ENCODE measurements at regions not wholly inside any gene's neighbourhood (a gene's known extent, or its start where the extent isn't known, plus 50 kb on each side); places are given as distances from the start of the nearest gene placed in this dataset.

DNA sequence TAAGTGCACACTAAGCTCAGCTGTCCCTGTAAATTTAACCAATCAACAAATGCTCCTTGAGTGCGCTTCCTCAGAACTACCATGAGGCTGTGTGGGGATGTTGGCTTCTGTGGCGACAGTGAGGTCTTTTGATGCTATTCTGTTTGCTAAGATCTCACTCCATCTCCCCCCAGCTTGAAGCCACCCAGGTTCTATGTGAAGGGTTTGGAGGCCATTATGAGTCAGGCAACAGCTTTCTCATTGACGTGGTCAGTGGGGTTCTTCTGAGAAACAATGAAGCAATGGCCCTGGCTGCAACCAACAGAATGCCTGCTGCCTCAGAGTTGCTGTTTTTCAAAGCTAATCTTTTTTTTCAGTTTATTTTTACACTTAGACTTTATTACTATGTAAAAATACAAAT, 205.5 kb downstream of the PTBP2 start:
- H3K9ac ChIP-seq (ENCODE audit: low read length) = no peak overlapping the region
- TF ChIP-seq POLR2AphosphoS5 (IDR thresholded peaks at IDR 0.05) (no peak), RAD21 (conservative IDR thresholded peaks at IDR 0.05) (no peak), REST (IDR thresholded peaks at IDR 0.05; ENCODE audit: borderline replicate concordance) (no peak), EZH2 (IDR thresholded peaks at IDR 0.05; ENCODE audit: borderline replicate concordance, insufficient read depth, low read length, poor library complexity, severe bottlenecking) (no peak), EP300 (conservative IDR thresholded peaks at IDR 0.05; ENCODE audit: poor library complexity, severe bottlenecking) (no peak), TAF1 (IDR thresholded peaks at IDR 0.05; ENCODE audit: low read depth) (no peak)
- no peaks in the 10 kb centered on the region for H4K20me1 ChIP-seq (ENCODE audit: insufficient read depth)
- no peak overlapping the region for H2AFZ ChIP-seq (ENCODE audit: low read depth, low read length)
- no peaks in the 10 kb centered on the region for H3K27me3 ChIP-seq (ENCODE audit: insufficient read depth, low read depth, low read length)
- H3K4me3 ChIP-seq (ENCODE audit: low read length) = no peak overlapping the region
- H3K4me2 ChIP-seq (ENCODE audit: low read length) = no peak overlapping the region
- no peaks in the 10 kb centered on the region for H3K9me3 ChIP-seq (ENCODE audit: low read length)
- no peaks in the 10 kb centered on the region for H3K9me2 ChIP-seq (ENCODE audit: insufficient read depth, low read length)
- H3K27ac ChIP-seq (ENCODE audit: low read length) = no peak overlapping the region
- H3K79me2 ChIP-seq (replicated peaks; ENCODE audit: insufficient read depth, low read length) = no peaks in the 10 kb centered on the region
- H3F3A ChIP-seq (ENCODE audit: insufficient read depth, low read length, poor library complexity, severe bottlenecking) = no peaks in the 10 kb centered on the region
- H3K36me3 ChIP-seq (ENCODE audit: insufficient read depth, low read length) = no peaks in the 10 kb centered on the region

GRCh38 chr1:96931136-96931535, 209.6 kb downstream of the PTBP2 start:
- Histone ChIP-seq H3F3A (ENCODE audit: insufficient read depth, low read length, poor library complexity, severe bottlenecking) (no peaks in the 10 kb centered on the region), H3K27ac (ENCODE audit: low read length) (no peak overlapping the region), H3K36me3 (ENCODE audit: insufficient read depth, low read length) (no peaks in the 10 kb centered on the region), H3K4me2 (ENCODE audit: low read length) (no peak overlapping the region), H2AFZ (ENCODE audit: low read depth, low read length) (no peak overlapping the region), H4K20me1 (ENCODE audit: insufficient read depth) (no peaks in the 10 kb centered on the region), H3K79me2 (replicated peaks; ENCODE audit: insufficient read depth, low read length) (no peaks in the 10 kb centered on the region), H3K27me3 (ENCODE audit: insufficient read depth, low read depth, low read length) (no peaks in the 10 kb centered on the region), H3K4me3 (ENCODE audit: low read length) (no peak overlapping the region), H3K9me2 (ENCODE audit: insufficient read depth, low read length) (no peaks in the 10 kb centered on the region), H3K9me3 (ENCODE audit: low read length) (no peaks in the 10 kb centered on the region), H3K9ac (ENCODE audit: low read length) (no peak overlapping the region)
- TF ChIP-seq RAD21 (conservative IDR thresholded peaks at IDR 0.05) (no peak), REST (IDR thresholded peaks at IDR 0.05; ENCODE audit: borderline replicate concordance) (no peak), SMC3 (conservative IDR thresholded peaks at IDR 0.05; ENCODE audit: poor library complexity) (no peak), MXI1 (conservative IDR thresholded peaks at IDR 0.05; ENCODE audit: poor library complexity, severe bottlenecking) (no peak), EP300 (conservative IDR thresholded peaks at IDR 0.05; ENCODE audit: poor library complexity, severe bottlenecking) (no peak), CTCF (IDR thresholded peaks at IDR 0.05; ENCODE audit: poor library complexity, severe bottlenecking) (no peak), EZH2 (IDR thresholded peaks at IDR 0.05; ENCODE audit: borderline replicate concordance, insufficient read depth, low read length, poor library complexity, severe bottlenecking) (no peak), POLR2AphosphoS5 (IDR thresholded peaks at IDR 0.05) (no peak), TAF1 (IDR thresholded peaks at IDR 0.05; ENCODE audit: low read depth) (no peak)

Measured in neural cell (in vitro differentiated cells).